HEK293T (cell line): ENCODE measurements at regions not wholly inside any gene's neighbourhood (a gene's known extent, or its start where the extent isn't known, plus 50 kb on each side); places are given as distances from the start of the nearest gene placed in this dataset.

Experiments
- CTCF ChIA-PET: fragments of 350-600 bp; formaldehyde crosslinking; extraction: SDS; loops from one replicate; lab custom pipeline; 2021; ENCODE audit warnings: antibody characterized with exemption, inconsistent platforms; lab: Yijun Ruan, JAX
- POLR2A ChIA-PET: fragments of 350-600 bp; formaldehyde crosslinking; extraction: SDS; loops from one replicate; lab custom pipeline; 2020; ENCODE audit warnings: antibody characterized with exemption, inconsistent platforms; lab: Yijun Ruan, JAX
- DNase-seq: peaks from one replicate; pipeline ENCODE4 v3.0.0; 2012; ENCODE audit warnings: mixed read lengths; ENCODE audit errors: extremely low spot score
- ARNT ChIP-seq: fragments of 450-650 bp; IDR thresholded peaks from 2 replicates; pipeline ENCODE4 v1.6.1; 2017; ENCODE audit warnings: mild to moderate bottlenecking
- BHLHE40 ChIP-seq: fragments of 450-650 bp; IDR thresholded peaks from 2 replicates; pipeline ENCODE4 v1.6.1; 2016; ENCODE audit warnings: mild to moderate bottlenecking, moderate library complexity, borderline replicate concordance
- CTBP1 ChIP-seq: fragments of 450-650 bp; IDR thresholded peaks from 2 replicates; pipeline ENCODE4 v1.6.1; 2016; ENCODE audit warnings: borderline replicate concordance
- ELF4 ChIP-seq: fragments of 450-650 bp; IDR thresholded peaks from 2 replicates; pipeline ENCODE4 v1.6.1; 2017; ENCODE audit warnings: antibody characterized with exemption
- FOXA1 ChIP-seq: fragments of 450-650 bp; IDR thresholded peaks from 2 replicates; pipeline ENCODE4 v1.6.1; 2016; ENCODE audit warnings: mild to moderate bottlenecking
- FOXK2 ChIP-seq: fragments of 450-650 bp; IDR thresholded peaks from 2 replicates; pipeline ENCODE4 v1.6.1; 2016; ENCODE audit warnings: mild to moderate bottlenecking
- FOXM1 ChIP-seq: fragments of 450-650 bp; IDR thresholded peaks from 2 replicates; pipeline ENCODE4 v1.6.1; 2017; ENCODE audit warnings: mild to moderate bottlenecking, borderline replicate concordance
- HDGF ChIP-seq: fragments of 450-650 bp; IDR thresholded peaks from 2 replicates; pipeline ENCODE4 v1.6.1; 2017; ENCODE audit warnings: antibody characterized with exemption, borderline replicate concordance
- L3MBTL2 ChIP-seq: fragments of 450-650 bp; conservative IDR thresholded peaks from 2 replicates; pipeline ENCODE4 v1.6.1; 2016; ENCODE audit warnings: mild to moderate bottlenecking
- LEF1 ChIP-seq: fragments of 450-650 bp; IDR thresholded peaks from 2 replicates; pipeline ENCODE4 v1.6.1; 2017; ENCODE audit warnings: mild to moderate bottlenecking, borderline replicate concordance
- NFRKB ChIP-seq: fragments of 450-650 bp; IDR thresholded peaks from 2 replicates; pipeline ENCODE4 v1.6.1; 2016; ENCODE audit warnings: mild to moderate bottlenecking, moderate library complexity
- PKNOX1 ChIP-seq: fragments of 450-650 bp; IDR thresholded peaks from 2 replicates; pipeline ENCODE4 v1.6.1; 2016
- SP1 ChIP-seq: fragments of 450-650 bp; IDR thresholded peaks from 2 replicates; pipeline ENCODE4 v1.6.1; 2017
- SUZ12 ChIP-seq: fragments of 450-650 bp; IDR thresholded peaks from 2 replicates; pipeline ENCODE4 v1.6.1; 2016; ENCODE audit warnings: mild to moderate bottlenecking
- TARDBP ChIP-seq: fragments of 450-650 bp; IDR thresholded peaks from 2 replicates; pipeline ENCODE4 v1.6.1; 2016
- ZNF384 ChIP-seq: fragments of 450-650 bp; IDR thresholded peaks from 2 replicates; pipeline ENCODE4 v1.6.1; 2016

- POLR2A ChIA-PET: no interaction called here
- no peak for TF ChIP-seq SP1
- CTCF ChIA-PET: interaction anchor here (0.9 kb wide), 1 partner anchor 23 kb away, joined by 3 read pairs; no protein-coding TSS in a partner anchor
- DNase-seq: no peak
These were observed 513.1 kb downstream of the MIAT start for GRCh38 chr22:27170491-27170890.

- ChIA-PET POLR2A (no interaction called here), CTCF (no interaction called here)
- TF ChIP-seq ARNT (no peak), PKNOX1 (no peak), HDGF (no peak), ZNF384 (no peak)
- DNase-seq: no peak
These were observed 513.8 kb downstream of the MIAT start for GRCh38 chr22:27171212-27171611.

- CTCF ChIA-PET: interaction anchor here (1.0 kb wide), 1 partner anchor 158 kb away, joined by 3 read pairs; no protein-coding TSS in a partner anchor
- POLR2A ChIA-PET: no interaction called here
- no peak for TF ChIP-seq HDGF
- TF ChIP-seq BHLHE40: no peak
- TF ChIP-seq TARDBP: no peak
- no peak for TF ChIP-seq FOXM1
- TF ChIP-seq PKNOX1: no peak
- no peak for TF ChIP-seq FOXA1
- TF ChIP-seq ELF4: no peak
- TF ChIP-seq SP1: no peak
- TF ChIP-seq NFRKB: no peak
- TF ChIP-seq L3MBTL2: no peak
- TF ChIP-seq LEF1: no peak
- TF ChIP-seq SUZ12: no peak
- no peak for TF ChIP-seq ZNF384
- no peak for TF ChIP-seq ARNT
- no peak for TF ChIP-seq CTBP1
- no peak for TF ChIP-seq FOXK2
- DNase-seq: no peak
These were observed 516.1 kb downstream of the MIAT start for GRCh38 chr22:27173530-27173929.

- CTCF ChIA-PET: no interaction called here
- DNase-seq: no peak
- no peak for TF ChIP-seq SP1
- TF ChIP-seq FOXM1: no peak
- no peak for TF ChIP-seq LEF1
- TF ChIP-seq ARNT: no peak
- TF ChIP-seq FOXK2: no peak
- no peak for TF ChIP-seq CTBP1
- TF ChIP-seq ZNF384: no peak
- no peak for TF ChIP-seq HDGF
- no peak for TF ChIP-seq L3MBTL2
- TF ChIP-seq PKNOX1: no peak
- no peak for TF ChIP-seq SUZ12
- TF ChIP-seq TARDBP: no peak
- TF ChIP-seq BHLHE40: no peak
- TF ChIP-seq FOXA1: no peak
- TF ChIP-seq ELF4: no peak
- TF ChIP-seq NFRKB: no peak
- POLR2A ChIA-PET: no interaction called here
These were observed 517.8 kb downstream of the MIAT start for GRCh38 chr22:27175021-27175838.

DNA sequence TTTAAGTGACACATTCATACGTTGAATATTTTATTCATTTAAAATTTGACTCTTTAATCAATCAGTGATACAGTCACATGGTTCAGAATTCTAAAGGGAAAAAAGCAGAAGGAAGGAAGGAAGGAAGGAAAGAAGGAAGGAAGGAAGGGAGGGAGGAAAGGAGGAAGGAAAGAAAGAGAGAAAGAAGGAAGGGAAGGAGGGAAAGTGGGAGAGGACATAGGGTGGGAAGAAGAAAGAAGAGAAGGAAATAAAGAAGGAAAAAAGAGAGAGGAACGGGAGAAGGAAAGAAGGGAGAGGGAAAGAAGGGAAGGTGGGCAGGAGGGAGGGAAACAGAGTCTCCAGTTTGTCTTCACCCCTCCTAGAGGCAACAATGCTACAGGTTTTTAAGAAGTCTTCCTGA, 518.6 kb downstream of the MIAT start:
- no peak for DNase-seq
- ChIA-PET POLR2A (no interaction called here), CTCF (no interaction called here)
- TF ChIP-seq SP1: no peak
- TF ChIP-seq FOXA1: no peak
- TF ChIP-seq ARNT: no peak
- no peak for TF ChIP-seq NFRKB
- no peak for TF ChIP-seq PKNOX1
- TF ChIP-seq BHLHE40: no peak

DNA sequence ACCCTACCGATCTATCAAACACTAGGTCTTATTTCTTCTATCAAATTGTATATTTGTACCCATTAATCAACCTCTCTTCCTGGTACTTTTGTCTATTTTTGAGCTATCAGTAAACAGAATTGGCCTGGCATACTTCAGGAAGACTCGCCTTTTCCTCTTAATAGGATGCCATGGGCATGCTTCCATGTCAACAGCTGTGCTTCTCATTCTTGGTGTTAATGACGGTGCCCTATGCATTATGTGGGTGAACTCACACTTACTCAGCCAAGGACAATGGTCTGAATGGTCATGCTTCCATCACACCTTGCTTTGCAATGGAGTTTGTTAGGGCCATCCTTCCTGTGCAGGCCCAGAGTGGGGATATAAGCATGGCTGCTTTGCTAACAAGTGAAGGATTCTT, 521.8 kb downstream of the MIAT start:
- DNase-seq: no peak
- CTCF ChIA-PET: interaction anchor here (0.6 kb wide), 1 partner anchor 28 kb away, joined by 4 read pairs; no protein-coding TSS in a partner anchor
- TF ChIP-seq L3MBTL2 (no peak), SUZ12 (no peak), HDGF (no peak), SP1 (no peak), PKNOX1 (no peak), TARDBP (no peak), LEF1 (no peak), ZNF384 (no peak), FOXK2 (no peak), FOXA1 (no peak), FOXM1 (no peak), ARNT (no peak), ELF4 (no peak), NFRKB (no peak), CTBP1 (no peak), BHLHE40 (no peak)
- POLR2A ChIA-PET: no interaction called here
